GM21529 (cell line): ENCODE measurements at regions not wholly inside any gene's neighbourhood (a gene's known extent, or its start where the extent isn't known, plus 50 kb on each side); places are given as distances from the start of the nearest gene placed in this dataset.

Experiments
- ATAC-seq: cut with Tn5 transposase; IDR thresholded peaks from one replicate; pipeline ENCODE4 v1.9.1; 2021; ENCODE audit not compliant: unreplicated experiment

GRCh38 chr7:17016402-17017010 lies 134.7 kb upstream of the AGR3 start:
- no peak for ATAC-seq

GRCh38 chr7:17019106-17019505 lies 137.3 kb upstream of the AGR3 start:
- no peak for ATAC-seq

- no peak for ATAC-seq
Measured at GRCh38 chr7:17020250-17020649, 138.5 kb upstream of the AGR3 start.

- no peak for ATAC-seq
Measured at GRCh38 chr7:17021205-17021604, 139.4 kb upstream of the AGR3 start.

GRCh38 chr7:17022920-17023319 lies 141.1 kb upstream of the AGR3 start:
- ATAC-seq, result no peak

GRCh38 chr7:17026269-17026668 lies 144.5 kb upstream of the AGR3 start:
- ATAC-seq, result no peak

GRCh38 chr7:17027143-17027788 lies 145.5 kb upstream of the AGR3 start:
- ATAC-seq, result no peak

- no peak for ATAC-seq
Measured at GRCh38 chr7:17027789-17028152, 146.0 kb upstream of the AGR3 start.

- no peak for ATAC-seq
Measured at GRCh38 chr7:17029150-17029549, 147.4 kb upstream of the AGR3 start.

GRCh38 chr7:17030559-17030958 lies 148.8 kb upstream of the AGR3 start:
- peak; percentile 48 for ATAC-seq

GRCh38 chr7:17031906-17032551 lies 150.2 kb upstream of the AGR3 start:
- ATAC-seq, result no peak

GRCh38 chr7:17033245-17033644 lies 151.5 kb upstream of the AGR3 start:
- no peak for ATAC-seq

- no peak for ATAC-seq
Measured at GRCh38 chr7:17036584-17036983, 154.8 kb upstream of the AGR3 start.

- ATAC-seq, result no peak
Measured at GRCh38 chr7:17037356-17037755, 155.6 kb upstream of the AGR3 start.

GRCh38 chr7:17038160-17038782 lies 156.5 kb upstream of the AGR3 start:
- no peak for ATAC-seq

- ATAC-seq, result no peak
Measured at GRCh38 chr7:17038783-17039170, 157.0 kb upstream of the AGR3 start.

- ATAC-seq, result no peak
Measured at GRCh38 chr7:17039372-17039771, 157.6 kb upstream of the AGR3 start.

GRCh38 chr7:17040716-17041115 lies 158.9 kb upstream of the AGR3 start:
- no peak for ATAC-seq

GRCh38 chr7:17041324-17041723 lies 159.5 kb upstream of the AGR3 start:
- ATAC-seq, result no peak

- ATAC-seq, result no peak
Measured at GRCh38 chr7:17042211-17042610, 160.4 kb upstream of the AGR3 start.

- ATAC-seq, result no peak
Measured at GRCh38 chr7:17043012-17043877, 161.5 kb upstream of the AGR3 start.
